HCT116 (cell line): ENCODE measurements at regions not wholly inside any gene's neighbourhood (a gene's known extent, or its start where the extent isn't known, plus 50 kb on each side); places are given as distances from the start of the nearest gene placed in this dataset.

ENCODE experiments used
- ATAC-seq: fragments of 200-7000 bp; cut with Tn5 transposase; 2 replicates; pipeline ENCODE4 v1.9.1; 2020; ENCODE audit warnings: mild to moderate bottlenecking, moderate library complexity
- BruUV-seq: library from RNA; stranded (reverse); fragments of 400-500 nt; replicated peaks from 2 replicates; lab custom pipeline; 2021; lab: Mats Ljungman, UMichigan
- CTCF ChIA-PET: fragments of 300-600 bp; sonication (Branson Sonifier 250); formaldehyde crosslinking; loops from one replicate; lab custom pipeline; 2021; ENCODE audit warnings: antibody characterized with exemption; lab: Charles Lee
- POLR2A ChIA-PET: fragments of 300-600, 350-600 bp; sonication (Branson Sonifier 250); formaldehyde crosslinking; loops from one replicate; lab custom pipeline; 2021; ENCODE audit warnings: antibody characterized with exemption; lab: Charles Lee
- RAD21 ChIA-PET, 2 experiments: fragments of 300-600 bp; sonication (Branson Sonifier 250); formaldehyde crosslinking; loops; one replicate each; lab custom pipeline; 2023; ENCODE audit warnings: low total read pairs in 2 of 2; ENCODE audit not compliant: uncharacterized antibody in 2 of 2, unreplicated experiment in 2 of 2, low non-redundant PET in 1 of 2; lab: Charles Lee
- DNase-seq: peaks from one replicate; pipeline ENCODE4 v3.0.0-alpha.2; 2010; ENCODE audit warnings: low read depth, low spot score
- H2AFZ ChIP-seq: fragments of 200-600 bp; shearing (Covaris generic), sonication (generic); 2 replicates; pipeline ENCODE4 v1.6.1; 2017; ENCODE audit warnings: low read depth, mixed run types, mixed read lengths, antibody characterized with exemption, low read length; ENCODE audit not compliant: poor library complexity, severe bottlenecking
- H3K27ac ChIP-seq: 2 replicates; pipeline ENCODE4 v1.5.1; 2012; ENCODE audit warnings: low read depth, low read length
- H3K27me3 ChIP-seq: fragments of 200-600 bp; sonication (generic); 2 replicates; pipeline ENCODE4 v1.6.1; 2016; ENCODE audit warnings: mixed run types, low read length, mixed read lengths; ENCODE audit not compliant: insufficient read depth
- H3K36me3 ChIP-seq, 2 experiments: fragments of 200-500 bp in 1 of 2; fragments of 200-600 bp in 1 of 2; sonication (Bioruptor generic) in 1 of 2; sonication (generic) in 1 of 2; 2 replicates each; pipeline versions ENCODE4 v1.5.1 to v1.6.1; 2014 to 2016; ENCODE audit warnings: low read length in 2 of 2, inconsistent platforms in 1 of 2, mixed read lengths in 1 of 2, mixed run types in 1 of 2; ENCODE audit not compliant: insufficient read depth in 2 of 2, control insufficient read depth in 1 of 2
- H3K4me1 ChIP-seq, 2 experiments: fragments of 200-600 bp in 1 of 2; sonication (generic) in 1 of 2; 2 replicates each; pipeline versions ENCODE4 v1.5.1 to v1.6.1; 2012 to 2017; ENCODE audit warnings: low read length in 2 of 2, inconsistent platforms in 1 of 2, mild to moderate bottlenecking in 1 of 2, mixed read lengths in 1 of 2, mixed run types in 1 of 2, moderate library complexity in 1 of 2; ENCODE audit not compliant: insufficient read depth in 2 of 2, control insufficient read depth in 1 of 2
- H3K4me2 ChIP-seq: fragments of 200-600 bp; sonication (generic); 2 replicates; pipeline ENCODE4 v1.6.1; 2017; ENCODE audit warnings: mixed run types, low read length, mixed read lengths
- H3K4me3 ChIP-seq, 2 experiments: fragments of 200-600 bp in 1 of 2; sonication (generic) in 1 of 2; replicated peaks in 1 of 2; 2 replicates each; pipeline ENCODE4 v1.5.1; 2011 to 2016; ENCODE audit warnings: low read length in 2 of 2, control low read depth in 1 of 2, low read depth in 1 of 2, mild to moderate bottlenecking in 1 of 2, mixed read lengths in 1 of 2, mixed run types in 1 of 2
- H3K79me2 ChIP-seq: fragments of 200-600 bp; sonication (generic); 2 replicates; pipeline ENCODE4 v1.6.1; 2017; ENCODE audit warnings: mild to moderate bottlenecking, mixed run types, low read length, moderate library complexity, mixed read lengths; ENCODE audit not compliant: insufficient read depth
- H3K9ac ChIP-seq: fragments of 200-600 bp; sonication (generic); 2 replicates; pipeline ENCODE4 v1.6.1; 2016; ENCODE audit warnings: low read length, mixed read lengths
- H3K9me2 ChIP-seq: fragments of 200-600 bp; sonication (generic), shearing (Covaris generic); 2 replicates; pipeline ENCODE4 v1.6.1; 2017; ENCODE audit warnings: mixed run types, mild to moderate bottlenecking, moderate library complexity; ENCODE audit not compliant: insufficient read depth
- H3K9me3 ChIP-seq, 2 experiments: fragments of 200-500 bp in 1 of 2; fragments of 200-600 bp in 1 of 2; sonication (Bioruptor generic) in 1 of 2; sonication (generic) in 1 of 2; 2 replicates each; pipeline ENCODE4 v1.6.1; 2014 to 2017; ENCODE audit warnings: low read length in 2 of 2, mixed read lengths in 2 of 2, inconsistent platforms in 1 of 2, low read depth in 1 of 2, mild to moderate bottlenecking in 1 of 2, mixed run types in 1 of 2, moderate library complexity in 1 of 2; ENCODE audit not compliant: control insufficient read depth in 1 of 2, insufficient read depth in 1 of 2
- H4K20me1 ChIP-seq: fragments of 200-600 bp; sonication (generic), shearing (Covaris generic); 2 replicates; pipeline ENCODE4 v1.6.1; 2017; ENCODE audit warnings: mixed run types, mild to moderate bottlenecking, moderate library complexity; ENCODE audit not compliant: insufficient read depth
- CEBPB ChIP-seq: IDR thresholded peaks from 2 replicates; pipeline ENCODE4 v1.6.1; 2012; ENCODE audit warnings: low read depth
- POLR2A ChIP-seq: IDR thresholded peaks from 2 replicates; pipeline ENCODE4 v1.7.0; 2011; ENCODE audit warnings: borderline replicate concordance; ENCODE audit not compliant: insufficient read depth, insufficient read length; ENCODE audit errors: extremely low read depth
- POLR2AphosphoS5 ChIP-seq: IDR thresholded peaks from 2 replicates; pipeline ENCODE4 v1.6.1; 2011; ENCODE audit warnings: mild to moderate bottlenecking, low read depth, low read length, moderate library complexity
- SP1 ChIP-seq: IDR thresholded peaks from 2 replicates; pipeline ENCODE4 v1.6.1; 2012; ENCODE audit warnings: low read depth
- ZFX ChIP-seq: fragments of 450-650 bp; IDR thresholded peaks from 2 replicates; pipeline ENCODE4 v1.6.1; 2017
- intact Hi-C: fragments of 100-400 bp; cut with micrococcal nuclease; formaldehyde crosslinking; loops from 2 replicates; pipeline ENCODE4 v1.10.0; 2022
- TF ChIP-seq, protein P1 (sequence below): IDR thresholded peaks from 2 replicates; pipeline ENCODE4 v1.6.1; 2012
- TF ChIP-seq, protein P2 (sequence below), 3 experiments: fragments of 200-600 bp in 1 of 3; sonication (generic) in 1 of 3; IDR thresholded peaks in 2 of 3; conservative IDR thresholded peaks in 1 of 3; 2 replicates each; pipeline ENCODE4 v1.5.1; 2012 to 2017; ENCODE audit warnings: low read depth in 2 of 3, low read length in 2 of 3, antibody characterized with exemption in 1 of 3, borderline replicate concordance in 1 of 3, control low read depth in 1 of 3, mild to moderate bottlenecking in 1 of 3, mixed read lengths in 1 of 3, mixed run types in 1 of 3, moderate library complexity in 1 of 3; ENCODE audit not compliant: insufficient read depth in 1 of 3
- TF ChIP-seq, protein P3 (sequence below): IDR thresholded peaks from 2 replicates; pipeline ENCODE4 v1.6.1; 2012; ENCODE audit warnings: low read depth

DNA sequence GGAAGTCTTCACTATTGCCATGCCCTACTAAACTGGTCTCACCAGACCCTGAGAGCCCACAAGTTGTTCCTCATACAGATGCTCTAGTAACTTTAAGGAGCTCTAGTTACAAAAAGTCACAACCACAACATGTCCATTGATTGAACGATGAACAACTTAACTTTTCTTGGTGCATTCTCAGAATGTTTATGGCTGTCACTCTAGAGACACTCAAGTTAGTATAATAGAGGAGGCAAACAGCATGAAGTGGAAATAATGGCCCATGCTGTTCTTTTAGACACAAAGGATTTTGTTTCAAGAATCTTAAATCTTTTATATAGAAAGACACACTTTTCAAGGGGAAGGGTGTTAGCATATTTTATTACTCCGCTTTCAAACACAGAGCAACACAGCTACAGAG, 934.4 kb downstream of the HACE1 start:
- H4K20me1 ChIP-seq, result no peaks in the 10 kb centered on the region
- RAD21 ChIA-PET, result no interaction called here
- no peaks in the 10 kb centered on the region for H3K36me3 ChIP-seq
- no peak overlapping the region for H3K27ac ChIP-seq
- no peak overlapping the region for H3K4me3 ChIP-seq
- TF ChIP-seq, protein P1, sequence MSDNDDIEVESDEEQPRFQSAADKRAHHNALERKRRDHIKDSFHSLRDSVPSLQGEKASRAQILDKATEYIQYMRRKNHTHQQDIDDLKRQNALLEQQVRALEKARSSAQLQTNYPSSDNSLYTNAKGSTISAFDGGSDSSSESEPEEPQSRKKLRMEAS, result no peak
- TF ChIP-seq, protein P2, sequence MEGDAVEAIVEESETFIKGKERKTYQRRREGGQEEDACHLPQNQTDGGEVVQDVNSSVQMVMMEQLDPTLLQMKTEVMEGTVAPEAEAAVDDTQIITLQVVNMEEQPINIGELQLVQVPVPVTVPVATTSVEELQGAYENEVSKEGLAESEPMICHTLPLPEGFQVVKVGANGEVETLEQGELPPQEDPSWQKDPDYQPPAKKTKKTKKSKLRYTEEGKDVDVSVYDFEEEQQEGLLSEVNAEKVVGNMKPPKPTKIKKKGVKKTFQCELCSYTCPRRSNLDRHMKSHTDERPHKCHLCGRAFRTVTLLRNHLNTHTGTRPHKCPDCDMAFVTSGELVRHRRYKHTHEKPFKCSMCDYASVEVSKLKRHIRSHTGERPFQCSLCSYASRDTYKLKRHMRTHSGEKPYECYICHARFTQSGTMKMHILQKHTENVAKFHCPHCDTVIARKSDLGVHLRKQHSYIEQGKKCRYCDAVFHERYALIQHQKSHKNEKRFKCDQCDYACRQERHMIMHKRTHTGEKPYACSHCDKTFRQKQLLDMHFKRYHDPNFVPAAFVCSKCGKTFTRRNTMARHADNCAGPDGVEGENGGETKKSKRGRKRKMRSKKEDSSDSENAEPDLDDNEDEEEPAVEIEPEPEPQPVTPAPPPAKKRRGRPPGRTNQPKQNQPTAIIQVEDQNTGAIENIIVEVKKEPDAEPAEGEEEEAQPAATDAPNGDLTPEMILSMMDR (IDR thresholded peaks at IDR 0.05 in 2 of 3, conservative IDR thresholded peaks at IDR 0.05 in 1 of 3; ENCODE audit: borderline replicate concordance in 1 of 3, insufficient read depth in 1 of 3, low read depth in 2 of 3, low read length in 2 of 3), result no peak
- TF ChIP-seq SP1 (no peak), ZFX (no peak), POLR2A (no peak)
- no peak overlapping the region for H2AFZ ChIP-seq
- no peak for DNase-seq
- no peak overlapping the region for H3K9ac ChIP-seq
- H3K4me2 ChIP-seq, result no peak overlapping the region
- POLR2A ChIA-PET, result no interaction called here
- no peaks in the 10 kb centered on the region for H3K79me2 ChIP-seq
- intact Hi-C loops, result no loop called here
- H3K9me2 ChIP-seq, result no peaks in the 10 kb centered on the region; the same call in 1 of the 2 replicates
- no peak for ATAC-seq
- H3K9me3 ChIP-seq, result no peaks in the 10 kb centered on the region
- H3K27me3 ChIP-seq, result no peaks in the 10 kb centered on the region
- CTCF ChIA-PET, result no interaction called here
- H3K4me1 ChIP-seq, result no peaks in the 10 kb centered on the region
- BruUV-seq, result no TSS peak

DNA sequence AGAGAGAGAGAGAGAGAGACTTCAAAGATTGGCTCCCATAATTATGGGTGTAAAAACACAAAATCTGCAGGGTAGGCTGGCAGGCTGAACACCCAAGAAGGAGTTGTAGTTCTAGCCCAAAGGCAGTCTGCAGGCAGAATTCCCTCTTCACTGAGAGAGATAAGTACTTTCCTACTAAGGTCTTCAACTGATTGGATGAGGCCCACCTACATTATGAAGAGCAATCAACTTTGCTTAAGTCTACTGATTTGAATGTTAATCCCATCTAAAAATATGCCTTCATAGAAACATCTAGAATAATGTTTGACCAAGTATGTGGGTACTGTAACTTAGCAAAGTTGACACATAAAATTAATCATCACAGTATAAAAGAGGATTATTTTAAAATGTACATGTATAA, 949.7 kb downstream of the HACE1 start:
- H3K27ac ChIP-seq, result no peak overlapping the region
- CTCF ChIA-PET, result no interaction called here
- no peaks in the 10 kb centered on the region for H3K9me3 ChIP-seq
- RAD21 ChIA-PET, result no interaction called here
- DNase-seq (no peak), ATAC-seq (no peak)
- no peaks in the 10 kb centered on the region for H4K20me1 ChIP-seq
- no peak overlapping the region for H3K9ac ChIP-seq
- H3K79me2 ChIP-seq, result no peaks in the 10 kb centered on the region
- H3K4me1 ChIP-seq, result no peaks in the 10 kb centered on the region
- no TSS peak for BruUV-seq
- no peak overlapping the region for H3K4me2 ChIP-seq
- H3K4me3 ChIP-seq, result no peak overlapping the region
- intact Hi-C loops, result no loop called here
- H3K9me2 ChIP-seq, result no peaks in the 10 kb centered on the region
- no peaks in the 10 kb centered on the region for H3K27me3 ChIP-seq
- POLR2A ChIA-PET, result no interaction called here
- H2AFZ ChIP-seq, result no peak overlapping the region
- H3K36me3 ChIP-seq, result no peaks in the 10 kb centered on the region
- TF ChIP-seq POLR2AphosphoS5, result no peak
- no peak for TF ChIP-seq CEBPB
- TF ChIP-seq, protein P2 (IDR thresholded peaks at IDR 0.05 in 2 of 3, conservative IDR thresholded peaks at IDR 0.05 in 1 of 3; ENCODE audit: borderline replicate concordance in 1 of 3, insufficient read depth in 1 of 3, low read depth in 2 of 3, low read length in 2 of 3), result no peak
- TF ChIP-seq, protein P3, sequence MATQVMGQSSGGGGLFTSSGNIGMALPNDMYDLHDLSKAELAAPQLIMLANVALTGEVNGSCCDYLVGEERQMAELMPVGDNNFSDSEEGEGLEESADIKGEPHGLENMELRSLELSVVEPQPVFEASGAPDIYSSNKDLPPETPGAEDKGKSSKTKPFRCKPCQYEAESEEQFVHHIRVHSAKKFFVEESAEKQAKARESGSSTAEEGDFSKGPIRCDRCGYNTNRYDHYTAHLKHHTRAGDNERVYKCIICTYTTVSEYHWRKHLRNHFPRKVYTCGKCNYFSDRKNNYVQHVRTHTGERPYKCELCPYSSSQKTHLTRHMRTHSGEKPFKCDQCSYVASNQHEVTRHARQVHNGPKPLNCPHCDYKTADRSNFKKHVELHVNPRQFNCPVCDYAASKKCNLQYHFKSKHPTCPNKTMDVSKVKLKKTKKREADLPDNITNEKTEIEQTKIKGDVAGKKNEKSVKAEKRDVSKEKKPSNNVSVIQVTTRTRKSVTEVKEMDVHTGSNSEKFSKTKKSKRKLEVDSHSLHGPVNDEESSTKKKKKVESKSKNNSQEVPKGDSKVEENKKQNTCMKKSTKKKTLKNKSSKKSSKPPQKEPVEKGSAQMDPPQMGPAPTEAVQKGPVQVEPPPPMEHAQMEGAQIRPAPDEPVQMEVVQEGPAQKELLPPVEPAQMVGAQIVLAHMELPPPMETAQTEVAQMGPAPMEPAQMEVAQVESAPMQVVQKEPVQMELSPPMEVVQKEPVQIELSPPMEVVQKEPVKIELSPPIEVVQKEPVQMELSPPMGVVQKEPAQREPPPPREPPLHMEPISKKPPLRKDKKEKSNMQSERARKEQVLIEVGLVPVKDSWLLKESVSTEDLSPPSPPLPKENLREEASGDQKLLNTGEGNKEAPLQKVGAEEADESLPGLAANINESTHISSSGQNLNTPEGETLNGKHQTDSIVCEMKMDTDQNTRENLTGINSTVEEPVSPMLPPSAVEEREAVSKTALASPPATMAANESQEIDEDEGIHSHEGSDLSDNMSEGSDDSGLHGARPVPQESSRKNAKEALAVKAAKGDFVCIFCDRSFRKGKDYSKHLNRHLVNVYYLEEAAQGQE, result no peak
